ENCODE measurements at regions not wholly inside any gene's neighbourhood (a gene's known extent, or its start where the extent isn't known, plus 50 kb on each side); places are given as distances from the start of the nearest gene placed in this dataset.

DNA sequence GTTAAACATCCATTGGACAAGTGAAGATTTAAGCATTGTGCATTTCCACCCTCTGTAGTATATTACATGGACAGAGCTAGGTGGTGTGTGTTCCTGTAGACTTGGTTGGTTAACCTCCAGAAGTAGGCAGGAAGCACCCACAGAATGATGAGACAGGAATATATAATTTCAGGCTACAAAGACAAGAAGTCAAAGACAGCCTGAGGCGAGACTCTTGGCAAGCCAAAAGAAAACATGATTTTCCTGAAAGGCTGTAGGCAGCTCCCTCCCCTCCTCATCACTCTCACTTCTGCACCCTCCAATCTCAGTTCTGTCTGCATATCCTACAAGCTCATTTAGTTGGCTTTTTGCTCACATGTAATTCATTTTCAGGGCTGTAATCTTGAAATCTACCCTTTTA lies 110.0 kb upstream of the SLC35B3 start:
- H3K56ac ChIP-seq (ENCODE audit: insufficient read length, low read depth, low read length) = no peak overlapping the region
- Mint-ChIP-seq H3K27ac (no peak overlapping the region), H3K4me1 (no peaks in the 10 kb centered on the region), H3K9me3 (peaks cover 9% of the 10 kb centered on the region in 2 experiments), H3K36me3 (ENCODE audit: insufficient read depth in 1 of 3, low read depth in 3 of 3) (peaks cover 0 to 9% (median 5%) of the 10 kb centered on the region in 3 experiments; a peak in 5 of 7 replicates), H3K27me3 (ENCODE audit: low read depth) (no peaks in the 10 kb centered on the region), H3K4me3 (no peak overlapping the region)
- no peak overlapping the region for H3K4ac ChIP-seq (ENCODE audit: low read depth, low read length)
- no peak overlapping the region for H3K23ac ChIP-seq (ENCODE audit: insufficient read length, low read depth, low read length)
- no peak overlapping the region for H2BK5ac ChIP-seq (ENCODE audit: insufficient read length, low read length)
- no peak overlapping the region for H2AK5ac ChIP-seq (ENCODE audit: insufficient read length, low read length)
- no peaks in the 10 kb centered on the region for H3K23me2 ChIP-seq (ENCODE audit: insufficient read length, low read depth, low read length, poor library complexity, severe bottlenecking)
- no peak overlapping the region for H2BK15ac ChIP-seq (ENCODE audit: low read depth, low read length)
- no peak overlapping the region for H3T11ph ChIP-seq (ENCODE audit: low read length)
- no peaks in the 10 kb centered on the region for H3K4me1 ChIP-seq (ENCODE audit: insufficient read depth, low read length)
- H3K79me2 ChIP-seq (ENCODE audit: insufficient read depth, low read length) = no peaks in the 10 kb centered on the region
- no peak overlapping the region for H4K8ac ChIP-seq (replicated peaks; ENCODE audit: insufficient read length, low read depth, low read length)
- no peak overlapping the region for H2BK120ac ChIP-seq (ENCODE audit: low read depth, low read length, poor library complexity, severe bottlenecking)
- no peak overlapping the region for H4K5ac ChIP-seq (ENCODE audit: insufficient read length, low read depth, low read length)
- H3K9me3 ChIP-seq (ENCODE audit: control insufficient read depth, low read depth, low read length) = no peaks in the 10 kb centered on the region
- no peak overlapping the region for H3K14ac ChIP-seq (ENCODE audit: insufficient read depth, low read length)
- no peak overlapping the region for H2AFZ ChIP-seq (ENCODE audit: low read length)
- H4K20me1 ChIP-seq (ENCODE audit: control insufficient read depth, insufficient read depth, insufficient read length) = no peaks in the 10 kb centered on the region
- H2BK20ac ChIP-seq (ENCODE audit: low read depth, low read length, poor library complexity, severe bottlenecking) = no peak overlapping the region
- H4K91ac ChIP-seq (ENCODE audit: insufficient read length, low read depth, low read length) = no peak overlapping the region
- no peak overlapping the region for H3K18ac ChIP-seq (ENCODE audit: insufficient read length, low read depth, low read length)
- WGBS (ENCODE audit: extremely low coverage, insufficient read length, low lambda C conversion rate) = no CpG with 5 or more reads among the region's 1 CpG
- no peak overlapping the region for H3K9ac ChIP-seq (ENCODE audit: extremely low read depth, insufficient read length, low read length)
- H3K27ac ChIP-seq (ENCODE audit: insufficient read length, low read depth, low read length) = no peak overlapping the region
- H3K4me2 ChIP-seq (ENCODE audit: insufficient read depth, insufficient read length, low read length) = no peak overlapping the region
- no peak overlapping the region for H2BK12ac ChIP-seq (ENCODE audit: insufficient read length, low read depth, low read length)
- TF ChIP-seq, protein P1, sequence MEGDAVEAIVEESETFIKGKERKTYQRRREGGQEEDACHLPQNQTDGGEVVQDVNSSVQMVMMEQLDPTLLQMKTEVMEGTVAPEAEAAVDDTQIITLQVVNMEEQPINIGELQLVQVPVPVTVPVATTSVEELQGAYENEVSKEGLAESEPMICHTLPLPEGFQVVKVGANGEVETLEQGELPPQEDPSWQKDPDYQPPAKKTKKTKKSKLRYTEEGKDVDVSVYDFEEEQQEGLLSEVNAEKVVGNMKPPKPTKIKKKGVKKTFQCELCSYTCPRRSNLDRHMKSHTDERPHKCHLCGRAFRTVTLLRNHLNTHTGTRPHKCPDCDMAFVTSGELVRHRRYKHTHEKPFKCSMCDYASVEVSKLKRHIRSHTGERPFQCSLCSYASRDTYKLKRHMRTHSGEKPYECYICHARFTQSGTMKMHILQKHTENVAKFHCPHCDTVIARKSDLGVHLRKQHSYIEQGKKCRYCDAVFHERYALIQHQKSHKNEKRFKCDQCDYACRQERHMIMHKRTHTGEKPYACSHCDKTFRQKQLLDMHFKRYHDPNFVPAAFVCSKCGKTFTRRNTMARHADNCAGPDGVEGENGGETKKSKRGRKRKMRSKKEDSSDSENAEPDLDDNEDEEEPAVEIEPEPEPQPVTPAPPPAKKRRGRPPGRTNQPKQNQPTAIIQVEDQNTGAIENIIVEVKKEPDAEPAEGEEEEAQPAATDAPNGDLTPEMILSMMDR (conservative IDR thresholded peaks at IDR 0.05) = no peak
- no peak for DNase-seq
- H3K27me3 ChIP-seq (ENCODE audit: insufficient read depth, low read length) = no peaks in the 10 kb centered on the region
- H3K79me1 ChIP-seq (ENCODE audit: insufficient read depth, low read depth, low read length, poor library complexity, severe bottlenecking) = no peaks in the 10 kb centered on the region

Data from H9 (cell line).